ENCODE measurements at regions not wholly inside any gene's neighbourhood (a gene's known extent, or its start where the extent isn't known, plus 50 kb on each side); places are given as distances from the start of the nearest gene placed in this dataset.

DNA sequence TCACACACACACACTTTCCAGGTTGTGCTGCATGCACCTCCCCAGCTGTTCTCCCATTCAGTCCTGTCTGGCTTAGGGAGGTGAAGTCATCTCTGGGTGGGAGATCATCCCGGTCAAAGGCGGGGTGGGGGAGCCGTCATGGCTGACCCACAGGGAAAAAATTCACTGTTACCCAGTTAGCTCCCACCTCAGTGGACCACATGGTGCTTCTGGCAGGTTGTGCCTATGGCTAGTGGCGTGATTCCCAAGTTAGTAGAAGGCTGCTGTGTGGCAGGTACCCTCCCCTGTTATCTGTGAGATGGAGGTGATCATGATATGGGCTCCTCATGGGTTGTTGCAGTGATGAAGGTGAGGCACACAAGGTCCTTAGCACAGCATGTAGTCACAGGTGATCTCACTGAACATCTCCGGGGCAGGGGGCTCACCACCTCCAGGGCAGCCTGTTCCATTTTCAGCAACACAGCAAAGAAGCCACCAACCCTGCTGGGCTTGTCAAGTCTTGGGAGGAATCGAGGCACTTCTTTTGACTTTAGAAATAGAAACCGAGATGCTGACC lies 154.9 kb upstream of the CCND2 start:
- BruUV-seq (replicated peaks) = no TSS peak
- H3K27me3 ChIP-seq (replicated peaks; ENCODE audit: insufficient read depth, low read depth, low read length, poor library complexity) = peaks cover 30% of the 10 kb centered on the region
- ChIA-PET POLR2A (ENCODE audit: low non-redundant PET) (no interaction called here), CTCF (no interaction called here)
- TF ChIP-seq CTCF (conservative IDR thresholded peaks at IDR 0.05; ENCODE audit: low read depth, low read length) (no peak), EZH2 (IDR thresholded peaks at IDR 0.05; ENCODE audit: borderline replicate concordance, low read depth, low read length, poor library complexity, severe bottlenecking) (no peak)
- no peaks in the 10 kb centered on the region for H3K4me1 ChIP-seq (ENCODE audit: insufficient read depth, low read length, poor library complexity, severe bottlenecking)
- no peak for DNase-seq (ENCODE audit: low spot score)
- no peaks in the 10 kb centered on the region for H3K9me3 ChIP-seq (ENCODE audit: low read depth, low read length, poor library complexity, severe bottlenecking)
- H3K27ac ChIP-seq (ENCODE audit: low read depth, low read length, poor library complexity, severe bottlenecking) = no peak overlapping the region
- intact Hi-C loops (cut with micrococcal nuclease; ENCODE audit: unreplicated experiment) = no loop called here
- no peaks in the 10 kb centered on the region for H3K36me3 ChIP-seq (ENCODE audit: insufficient read depth, low read length, poor library complexity, severe bottlenecking)
- H3K4me3 ChIP-seq (ENCODE audit: low read depth, low read length, poor library complexity, severe bottlenecking) = no peak overlapping the region

GRCh38 chr12:4118017-4118510 lies 155.5 kb upstream of the CCND2 start:
- H3K27me3 ChIP-seq (replicated peaks; ENCODE audit: insufficient read depth, low read depth, low read length, poor library complexity) = peaks cover 30% of the 10 kb centered on the region
- BruUV-seq (replicated peaks) = no TSS peak
- H3K4me1 ChIP-seq (ENCODE audit: insufficient read depth, low read length, poor library complexity, severe bottlenecking) = no peaks in the 10 kb centered on the region
- H3K27ac ChIP-seq (ENCODE audit: low read depth, low read length, poor library complexity, severe bottlenecking) = no peak overlapping the region
- H3K4me3 ChIP-seq (ENCODE audit: low read depth, low read length, poor library complexity, severe bottlenecking) = no peak overlapping the region
- DNase-seq (ENCODE audit: low spot score) = no peak
- ChIA-PET CTCF (no interaction called here), POLR2A (ENCODE audit: low non-redundant PET) (no interaction called here)
- no peaks in the 10 kb centered on the region for H3K9me3 ChIP-seq (ENCODE audit: low read depth, low read length, poor library complexity, severe bottlenecking)
- no peaks in the 10 kb centered on the region for H3K36me3 ChIP-seq (ENCODE audit: insufficient read depth, low read length, poor library complexity, severe bottlenecking)
- TF ChIP-seq EZH2 (IDR thresholded peaks at IDR 0.05; ENCODE audit: borderline replicate concordance, low read depth, low read length, poor library complexity, severe bottlenecking) (no peak), CTCF (conservative IDR thresholded peaks at IDR 0.05; ENCODE audit: low read depth, low read length) (no peak)
- intact Hi-C loops (cut with micrococcal nuclease; ENCODE audit: unreplicated experiment) = no loop called here

DNA sequence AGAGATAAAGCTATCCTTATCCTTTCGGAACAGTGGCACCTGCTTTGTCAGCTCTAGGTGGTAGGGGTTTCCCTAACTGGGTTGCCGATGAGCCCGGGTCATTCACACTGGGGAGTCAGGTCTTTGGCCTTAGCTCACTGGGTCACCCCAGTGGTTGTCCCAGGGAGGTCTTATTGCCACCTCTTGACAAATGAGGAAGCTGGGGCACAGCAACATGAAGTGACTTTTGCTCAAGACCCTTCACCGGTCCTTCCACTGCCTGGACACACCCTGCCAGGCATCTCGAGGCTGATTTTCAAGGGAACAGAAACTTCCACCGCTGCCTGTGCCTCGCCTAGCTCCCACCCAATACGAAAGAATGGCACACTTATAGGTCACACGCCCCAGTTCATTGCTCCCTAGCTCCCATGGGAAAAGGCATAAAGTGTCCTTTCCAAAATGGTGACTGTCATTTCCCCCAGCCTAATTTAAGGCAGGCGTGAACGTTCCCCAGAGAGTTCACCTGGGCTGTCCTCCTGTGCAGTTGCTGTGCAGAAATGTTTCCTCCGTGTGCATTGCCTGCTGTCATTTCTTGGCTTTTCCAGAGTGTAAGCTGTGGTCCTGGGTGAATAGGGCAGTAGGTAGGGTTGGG lies 156.1 kb upstream of the CCND2 start:
- no peak overlapping the region for H3K4me3 ChIP-seq (ENCODE audit: low read depth, low read length, poor library complexity, severe bottlenecking)
- no TSS peak for BruUV-seq (replicated peaks)
- no peaks in the 10 kb centered on the region for H3K4me1 ChIP-seq (ENCODE audit: insufficient read depth, low read length, poor library complexity, severe bottlenecking)
- intact Hi-C loops (cut with micrococcal nuclease; ENCODE audit: unreplicated experiment) = no loop called here
- no peak overlapping the region for H3K27ac ChIP-seq (ENCODE audit: low read depth, low read length, poor library complexity, severe bottlenecking)
- no peaks in the 10 kb centered on the region for H3K36me3 ChIP-seq (ENCODE audit: insufficient read depth, low read length, poor library complexity, severe bottlenecking)
- H3K9me3 ChIP-seq (ENCODE audit: low read depth, low read length, poor library complexity, severe bottlenecking) = no peaks in the 10 kb centered on the region
- ChIA-PET CTCF (no interaction called here), POLR2A (ENCODE audit: low non-redundant PET) (no interaction called here)
- no peak for DNase-seq (ENCODE audit: low spot score)
- TF ChIP-seq EZH2 (IDR thresholded peaks at IDR 0.05; ENCODE audit: borderline replicate concordance, low read depth, low read length, poor library complexity, severe bottlenecking) = no peak
- no peak for TF ChIP-seq CTCF (conservative IDR thresholded peaks at IDR 0.05; ENCODE audit: low read depth, low read length)
- peaks cover 30% of the 10 kb centered on the region for H3K27me3 ChIP-seq (replicated peaks; ENCODE audit: insufficient read depth, low read depth, low read length, poor library complexity)

Data from A673 (cell line).